Activated T-cell treated with anti-CD3 and anti-CD28 coated beads for 4 hours (primary cell): ENCODE measurements at regions not wholly inside any gene's neighbourhood (a gene's known extent, or its start where the extent isn't known, plus 50 kb on each side); places are given as distances from the start of the nearest gene placed in this dataset.
"Not testable (repeated sequence)": the region's sequence is repeated elsewhere in the genome, so short reads cannot be mapped to it uniquely, and the experiment has no call there.

ENCODE experiments used
- DNase-seq: peaks from one replicate; pipeline ENCODE4 v3.0.0-alpha.2; 2020

DNA sequence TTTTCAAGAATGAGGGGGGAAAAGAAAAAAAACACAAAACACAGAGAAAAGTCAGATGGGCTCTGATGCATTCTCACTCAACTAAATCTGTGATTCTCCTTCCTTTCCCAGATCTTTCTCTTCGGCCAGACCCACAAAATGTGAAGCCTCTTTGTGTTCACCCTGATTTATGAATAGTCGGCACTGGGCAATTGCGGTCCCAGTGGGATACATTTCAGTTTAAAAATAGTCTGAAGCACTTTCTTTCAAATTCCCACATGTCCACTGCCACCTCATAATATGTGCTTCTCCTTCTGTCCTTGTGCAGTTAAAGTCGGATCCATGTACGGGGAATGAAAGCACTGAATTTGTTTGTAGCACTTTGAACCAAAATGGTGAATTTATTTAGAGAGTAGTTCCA lies 995.4 kb upstream of the WWC1 start:
- no peak for DNase-seq

DNA sequence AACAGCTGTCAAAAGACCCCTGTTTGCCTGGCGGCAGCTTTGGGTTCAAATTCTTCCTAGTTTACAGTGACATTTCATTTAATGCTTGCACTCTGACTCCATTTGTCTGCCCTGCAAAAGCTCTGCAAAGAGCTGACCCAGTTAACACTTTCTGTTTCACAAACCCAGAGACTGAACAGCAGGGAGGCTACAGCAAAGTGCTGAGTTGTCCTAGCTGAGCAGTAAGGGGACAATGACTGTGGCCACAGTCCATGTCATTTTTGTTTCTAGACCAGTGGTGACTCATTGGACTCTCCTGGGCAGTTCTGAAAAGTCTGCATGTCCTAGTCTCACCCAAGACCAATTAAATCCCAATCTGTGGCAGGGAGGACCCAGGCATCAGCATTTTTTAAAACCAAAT lies 994.8 kb upstream of the WWC1 start:
- no peak for DNase-seq

DNA sequence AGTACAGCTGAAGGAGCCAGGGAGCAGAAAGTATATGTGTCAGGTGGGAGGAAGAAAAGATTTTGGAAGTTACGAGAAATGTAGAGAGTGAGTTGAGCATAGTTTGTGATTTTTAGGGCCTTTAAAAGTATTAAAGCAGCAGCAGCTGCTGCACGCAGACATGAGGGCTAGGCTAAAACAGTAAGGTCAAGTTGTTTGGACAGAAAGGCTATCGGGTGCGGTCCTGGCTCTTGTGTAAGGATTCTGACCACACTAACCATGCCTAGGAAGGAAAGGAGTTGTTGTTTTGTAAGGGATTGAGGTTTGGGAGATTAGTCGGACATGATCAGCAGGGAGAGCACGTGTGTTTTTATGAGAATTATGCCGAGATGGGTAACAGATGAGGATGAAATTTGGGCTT lies 991.6 kb upstream of the WWC1 start:
- not testable (repeated sequence) for DNase-seq

DNA sequence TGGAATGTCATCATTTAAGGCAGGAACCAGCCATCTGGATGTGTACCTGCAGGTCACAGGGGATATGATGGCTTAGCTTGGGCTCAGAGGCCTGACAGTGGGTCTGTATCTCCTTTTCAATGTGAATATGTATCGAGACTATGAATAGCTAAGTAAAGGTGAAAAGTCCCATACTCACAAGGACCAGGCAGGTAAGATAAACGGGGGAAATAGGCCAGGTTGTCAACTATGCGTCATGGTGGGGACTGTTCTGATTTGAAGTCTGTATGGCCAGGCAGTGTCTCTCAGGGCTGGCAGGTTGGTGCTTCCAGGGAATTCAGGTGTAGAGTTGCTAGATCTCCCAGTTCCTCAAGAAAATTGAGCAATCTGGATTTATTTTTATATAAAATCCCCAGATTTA lies 987.9 kb upstream of the WWC1 start:
- no peak for DNase-seq

DNA sequence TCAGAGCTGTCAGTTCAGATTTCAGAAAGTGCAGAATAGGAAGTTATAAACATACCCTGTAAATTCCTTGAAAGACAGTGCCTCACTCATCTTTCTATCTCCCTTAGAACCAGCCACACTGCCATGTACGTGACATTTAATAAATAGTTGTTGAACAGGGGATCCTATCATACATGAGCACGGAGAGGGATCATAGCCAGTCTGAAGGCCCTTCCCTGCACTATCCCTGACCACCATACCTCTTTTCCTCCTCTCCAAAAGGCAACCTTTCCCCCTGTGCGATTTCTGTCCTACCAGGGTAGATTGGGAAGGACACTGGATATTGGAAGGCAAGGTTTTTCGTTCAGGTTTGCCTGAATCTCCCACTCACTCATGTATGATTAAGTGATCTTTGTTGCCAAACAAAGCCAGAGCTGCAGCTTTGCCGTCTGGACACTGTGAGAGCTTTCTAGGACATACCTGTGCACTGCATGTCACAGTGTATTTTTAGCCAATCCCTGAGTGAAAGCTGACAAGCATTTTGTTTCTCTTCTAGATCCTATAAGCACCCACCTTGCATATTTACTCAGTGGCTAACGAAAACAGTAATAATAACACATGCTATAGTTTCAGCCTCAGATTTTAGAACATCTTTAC lies 986.5 kb upstream of the WWC1 start:
- DNase-seq: no peak

DNA sequence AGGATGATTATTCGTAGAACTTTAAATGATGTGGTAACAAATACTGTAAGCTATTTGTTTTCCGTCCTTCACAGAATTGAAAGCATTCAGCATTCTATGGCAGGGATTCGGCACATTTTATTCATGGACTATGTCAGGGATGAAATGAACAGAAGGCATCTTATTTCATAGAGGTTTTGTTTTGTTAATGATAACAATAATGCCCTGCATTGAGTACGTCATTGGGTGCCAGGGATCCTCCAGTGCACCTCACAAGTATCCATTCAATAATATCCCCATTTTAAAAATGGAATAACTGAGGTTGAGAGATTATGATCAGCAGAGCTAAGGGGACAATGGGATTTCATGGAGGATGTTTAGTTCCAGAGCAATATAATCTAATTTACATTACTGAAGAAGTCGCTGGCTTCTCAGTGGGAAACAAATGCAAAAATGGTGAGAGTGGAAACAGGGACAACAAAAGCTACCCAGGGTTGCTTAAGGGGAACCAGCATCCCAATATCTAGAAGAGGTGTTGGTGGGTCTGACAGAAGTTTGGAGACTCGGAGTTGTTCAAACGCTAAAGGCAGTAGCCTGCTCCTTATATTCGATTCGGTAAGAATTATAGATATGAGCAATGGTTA lies 985.7 kb upstream of the WWC1 start:
- no peak for DNase-seq

DNA sequence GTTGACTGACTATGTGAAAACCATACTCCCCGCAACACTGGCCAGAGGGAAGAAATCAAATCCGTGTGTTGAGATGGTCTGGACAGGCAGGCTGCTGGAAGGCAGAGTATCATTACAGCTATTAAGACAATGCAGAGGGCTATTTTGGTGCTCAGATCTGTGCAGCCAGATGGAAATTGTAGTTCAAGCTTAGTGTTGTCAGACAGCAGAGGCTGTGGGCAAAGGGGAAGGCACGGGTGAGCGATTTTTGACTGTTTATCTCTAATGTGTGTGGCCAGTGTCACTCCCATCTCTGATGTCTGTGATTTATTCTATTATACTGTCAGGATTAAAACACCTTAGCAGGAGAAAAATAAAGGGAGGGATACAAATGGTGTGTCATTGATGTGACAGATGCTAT lies 984.4 kb upstream of the WWC1 start:
- DNase-seq: no peak

DNA sequence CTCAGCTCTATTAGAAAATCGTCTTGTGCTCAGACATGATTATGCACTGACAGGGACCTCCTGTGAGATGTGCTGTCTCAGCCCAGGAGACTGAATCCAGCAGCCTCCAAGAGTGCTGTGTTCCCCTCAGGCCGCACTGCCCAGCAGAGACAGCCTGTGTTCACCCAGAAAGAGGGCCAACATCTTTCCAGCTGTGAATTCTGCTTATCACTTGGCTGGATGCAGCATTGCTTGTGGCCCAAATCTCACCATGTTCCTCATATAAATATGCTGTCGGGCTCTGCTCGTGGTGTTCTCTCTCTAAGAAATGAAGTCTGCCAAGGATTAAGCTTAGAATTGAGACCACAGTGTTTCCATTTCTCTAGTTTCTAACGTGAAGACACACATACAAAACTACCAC lies 983.0 kb upstream of the WWC1 start:
- no peak for DNase-seq

DNA sequence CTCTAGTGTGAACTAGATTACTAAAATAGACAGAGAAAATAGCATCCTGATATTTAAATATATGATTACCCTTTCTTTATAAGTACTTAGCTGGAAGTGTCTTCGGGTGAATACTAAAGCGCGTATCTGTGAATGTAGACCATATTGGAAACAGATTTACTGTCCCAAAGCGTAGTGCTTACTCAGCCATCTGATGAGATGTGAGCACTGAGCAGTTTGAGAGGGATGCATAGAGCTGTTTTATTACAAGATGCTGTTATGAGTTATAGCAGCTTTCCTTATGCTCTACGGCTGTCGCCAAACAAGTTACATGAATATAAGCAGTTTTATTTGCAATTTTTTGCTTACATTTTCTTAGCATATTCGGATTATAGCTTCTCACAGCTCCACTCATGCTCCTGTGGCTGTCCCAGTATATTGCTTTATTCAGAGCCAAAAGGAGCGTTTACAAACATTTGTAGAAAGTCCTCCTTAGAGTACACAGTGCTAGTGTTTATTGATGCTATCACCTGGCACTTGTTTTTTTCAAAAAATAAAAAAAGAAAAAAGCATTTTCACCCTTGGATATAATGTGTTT lies 981.4 kb upstream of the WWC1 start:
- DNase-seq: no peak

DNA sequence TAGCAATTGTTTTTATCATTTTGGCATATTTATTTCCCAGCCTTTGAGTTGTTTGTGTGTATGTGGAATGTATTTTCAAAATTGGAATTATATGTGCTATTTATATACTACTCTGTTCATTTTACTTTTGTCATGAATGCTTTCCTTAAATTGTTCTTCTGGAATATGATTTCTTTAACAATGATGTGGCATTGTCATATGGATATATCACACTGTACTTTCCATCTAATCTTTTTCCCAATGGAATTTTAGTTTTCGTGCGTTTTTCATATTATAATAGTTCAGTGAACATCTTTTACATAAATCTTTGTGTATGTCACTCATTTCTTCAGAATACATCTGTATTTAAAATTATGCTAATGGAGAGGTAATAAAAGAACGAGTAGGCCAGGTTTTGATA lies 980.1 kb upstream of the WWC1 start:
- DNase-seq: no peak

DNA sequence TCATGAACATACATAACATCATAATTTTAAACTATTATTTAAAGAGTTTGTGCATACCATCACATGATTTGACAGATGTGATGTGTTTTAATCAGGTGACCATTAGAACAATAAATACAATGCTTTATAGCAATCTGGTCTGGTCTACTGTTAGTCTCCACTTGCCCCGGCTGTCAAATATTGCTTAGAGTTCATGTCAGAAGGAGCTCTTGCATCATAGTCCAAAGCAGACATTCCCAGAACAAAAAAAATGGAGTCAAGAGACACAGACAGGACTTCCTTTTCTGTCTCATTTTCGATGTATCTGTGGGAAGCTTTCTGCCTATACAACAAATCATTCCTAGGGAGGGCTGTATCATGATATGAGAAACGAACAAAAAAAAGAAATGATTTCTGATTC lies 979.2 kb upstream of the WWC1 start:
- no peak for DNase-seq

DNA sequence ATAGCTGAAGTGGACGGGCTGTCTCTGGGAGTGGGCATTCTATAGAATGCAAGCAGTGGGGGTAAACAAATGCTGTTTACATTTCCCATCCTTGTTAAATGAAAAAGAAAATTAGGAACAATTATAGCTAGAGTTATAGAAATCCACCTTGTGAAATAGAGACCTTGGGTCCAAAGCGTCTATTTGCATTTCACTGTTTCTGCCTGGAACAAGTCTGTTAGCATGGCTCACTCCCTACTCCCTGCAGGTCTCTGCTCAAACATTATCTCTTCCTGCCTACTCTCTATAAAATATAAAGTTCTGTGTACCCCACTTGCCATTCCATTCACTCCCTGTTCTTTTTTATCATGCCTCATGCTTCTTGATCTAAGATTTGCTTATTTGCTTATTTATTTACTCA lies 975.7 kb upstream of the WWC1 start:
- no peak for DNase-seq

DNA sequence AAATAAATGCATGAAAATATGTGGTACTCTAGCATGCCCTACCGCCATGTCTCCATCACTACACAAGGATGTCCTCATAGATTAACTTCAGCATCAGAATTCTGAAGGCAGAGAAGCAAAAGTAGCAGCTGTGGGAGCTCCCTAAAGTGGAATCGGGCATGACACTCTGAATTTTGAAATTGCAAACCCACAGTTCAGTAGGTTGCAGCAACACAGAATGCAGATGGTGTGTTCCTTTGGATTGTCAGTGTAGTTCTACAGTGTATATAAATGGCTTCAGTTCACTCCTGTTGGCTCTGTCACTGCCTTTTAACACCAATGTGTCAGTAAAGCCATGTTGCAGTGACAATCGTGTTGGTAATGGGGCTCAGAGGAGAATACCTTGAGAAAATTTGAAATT lies 973.6 kb upstream of the WWC1 start:
- DNase-seq: no peak

DNA sequence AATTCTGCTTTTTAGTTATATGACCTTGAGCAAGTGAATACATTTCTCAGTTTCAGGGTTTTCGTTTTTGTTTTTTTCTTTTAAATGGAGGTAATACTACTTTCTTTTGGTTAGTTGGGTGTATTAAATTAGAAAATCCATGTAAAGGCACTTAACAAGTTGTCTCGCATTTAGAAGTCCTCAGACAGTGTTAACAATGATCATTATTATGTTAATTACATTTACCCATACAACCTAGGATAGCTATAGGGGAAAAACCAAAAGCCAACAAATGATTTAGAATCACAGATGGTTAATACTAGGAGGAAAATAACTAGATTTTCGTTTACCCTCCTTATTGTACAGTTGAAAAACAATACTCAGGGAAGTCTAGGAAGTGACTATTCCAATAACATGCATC lies 972.2 kb upstream of the WWC1 start:
- DNase-seq: no peak

DNA sequence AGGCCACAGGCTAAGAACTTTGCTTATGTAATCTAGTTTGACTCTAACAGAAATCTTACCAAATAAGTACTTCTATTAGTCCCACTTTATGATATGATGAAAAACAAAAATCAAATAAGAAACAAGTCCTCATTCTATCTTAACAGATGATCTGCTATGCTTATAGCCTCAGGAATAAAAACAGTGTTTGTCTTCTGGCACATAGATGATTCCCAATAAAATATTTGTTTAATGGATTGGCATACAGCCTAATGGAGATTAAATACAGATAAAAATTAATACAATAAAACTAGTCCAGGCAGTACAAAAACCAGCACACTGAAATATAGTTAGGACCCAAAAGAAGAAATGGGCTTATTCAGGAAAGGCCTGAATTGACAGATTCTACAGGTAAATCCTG lies 971.4 kb upstream of the WWC1 start:
- no peak for DNase-seq

DNA sequence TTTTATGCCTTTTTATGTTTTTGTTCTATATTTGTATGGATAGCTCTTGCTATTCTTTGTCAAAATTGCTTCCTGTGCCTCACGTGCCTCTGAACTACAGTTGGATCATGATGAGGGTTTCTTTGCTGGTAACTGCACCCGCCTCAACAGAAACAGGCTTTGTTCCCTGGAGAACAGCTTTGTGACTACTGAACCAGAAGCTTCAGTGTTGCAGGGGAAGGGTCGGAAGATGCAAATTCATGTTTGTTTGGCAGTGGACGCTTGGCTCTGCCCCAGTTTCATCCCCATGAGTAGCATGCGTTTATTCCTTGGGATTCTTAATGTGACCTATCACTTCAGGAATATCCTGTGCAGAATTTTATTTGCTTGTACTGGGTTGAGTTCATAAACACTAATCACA lies 959.1 kb upstream of the WWC1 start:
- no peak for DNase-seq

DNA sequence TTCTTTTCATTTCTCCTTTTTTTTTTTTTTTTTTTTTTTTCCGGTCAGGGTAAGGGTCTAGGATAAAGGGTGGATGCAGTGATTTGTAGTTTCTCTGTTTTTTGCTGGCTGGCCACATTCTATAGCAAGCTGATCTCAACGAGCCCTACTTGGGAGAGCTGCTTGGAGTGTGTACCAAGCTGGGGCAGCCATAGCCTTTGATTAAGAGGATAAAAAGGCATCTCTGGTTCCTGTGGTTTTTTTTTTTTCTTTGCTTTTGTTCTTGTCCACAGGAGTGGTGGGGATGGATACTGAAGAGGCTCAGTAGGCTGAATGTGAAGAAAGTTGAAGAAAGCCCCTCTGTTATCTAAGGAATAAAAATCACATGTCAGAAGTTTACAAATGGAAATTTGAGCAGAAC lies 955.3 kb upstream of the WWC1 start:
- DNase-seq: no peak

DNA sequence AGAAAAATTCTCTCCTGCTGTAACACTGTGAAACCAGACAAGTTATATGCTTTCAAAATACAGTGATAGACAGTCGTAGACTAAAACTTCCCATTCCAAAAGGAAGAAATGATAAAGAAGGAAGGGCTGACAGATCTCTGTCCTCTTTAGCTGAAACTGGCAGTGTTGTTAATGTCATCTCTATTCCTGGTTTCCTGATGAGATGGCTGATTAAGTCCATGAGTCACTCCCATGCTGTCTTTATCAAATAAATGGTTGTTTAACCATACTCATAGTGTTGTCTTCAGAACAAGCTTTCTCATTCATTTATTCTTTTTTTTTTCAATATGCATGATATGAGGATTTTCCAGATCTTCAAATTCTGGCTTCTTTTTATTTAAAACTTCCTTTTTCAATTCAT lies 952.2 kb upstream of the WWC1 start:
- DNase-seq: no peak

DNA sequence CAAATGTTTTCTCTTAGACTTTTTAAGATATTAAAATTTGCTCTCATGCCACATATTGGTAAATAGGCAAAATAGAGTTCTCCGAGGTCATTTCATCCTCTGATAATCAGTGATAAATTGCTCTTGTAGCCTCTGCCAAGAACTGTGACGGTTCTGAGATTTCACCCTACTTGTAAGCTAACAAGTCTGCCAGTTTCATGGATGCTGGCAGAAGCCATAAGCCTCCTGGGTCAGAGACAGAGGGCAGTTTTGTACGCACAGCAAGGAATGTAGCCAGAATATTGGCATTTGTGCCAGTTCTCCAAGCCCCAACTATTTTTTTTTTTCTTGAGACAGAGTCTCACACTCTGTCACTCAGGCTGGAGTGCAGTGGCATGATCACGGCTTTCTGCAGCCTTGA lies 945.0 kb upstream of the WWC1 start:
- no peak for DNase-seq

DNA sequence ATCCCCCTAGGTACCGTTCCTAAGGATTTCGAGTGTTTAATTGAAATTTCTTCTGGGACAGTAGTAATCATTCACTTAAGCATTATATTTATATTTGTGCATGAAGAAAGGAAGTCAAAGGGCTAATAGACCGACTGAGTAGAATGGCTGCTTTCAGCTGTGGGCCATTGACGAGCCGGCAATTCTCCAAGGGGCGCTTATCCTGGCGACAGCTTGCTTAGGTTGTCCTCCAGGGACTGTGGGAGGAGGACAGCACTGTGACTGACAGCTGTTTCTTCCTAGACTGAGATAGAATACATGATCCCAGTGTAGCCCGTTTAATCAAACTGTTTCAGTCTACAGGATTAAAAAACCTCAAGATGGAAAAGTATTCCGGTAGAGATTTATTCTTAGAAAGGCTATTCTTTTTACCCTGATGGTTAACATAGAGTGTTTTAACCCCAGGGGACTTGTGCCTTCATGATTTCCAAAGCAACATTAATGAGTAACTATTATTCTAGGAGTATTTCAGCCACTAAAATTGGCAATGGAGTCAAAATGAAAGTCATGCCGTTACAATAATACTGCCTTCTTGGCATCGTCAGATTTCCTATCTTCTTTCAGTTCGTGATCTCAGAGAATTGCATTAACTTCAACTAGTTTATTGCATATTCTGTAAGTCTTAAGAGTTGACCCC lies 943.1 kb upstream of the WWC1 start:
- DNase-seq: no peak

DNA sequence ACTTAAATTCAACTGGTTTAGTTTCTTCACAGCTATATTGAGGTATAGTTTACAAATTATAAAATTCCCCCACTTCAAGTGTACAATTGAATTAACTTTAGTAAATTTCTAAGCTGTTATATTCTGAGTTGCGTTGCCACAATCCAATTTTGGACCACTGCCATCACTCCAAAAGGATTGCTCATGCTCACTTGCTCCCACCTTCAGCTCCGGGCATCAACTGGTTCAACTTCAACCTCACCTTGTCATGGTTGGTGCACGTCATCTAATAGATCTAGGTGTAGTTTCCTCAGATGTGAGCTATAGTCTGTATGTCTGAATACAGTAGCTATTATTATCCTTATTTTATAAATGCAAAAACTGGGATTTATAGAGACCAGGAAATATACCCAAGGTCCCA lies 942.5 kb upstream of the WWC1 start:
- no peak for DNase-seq

DNA sequence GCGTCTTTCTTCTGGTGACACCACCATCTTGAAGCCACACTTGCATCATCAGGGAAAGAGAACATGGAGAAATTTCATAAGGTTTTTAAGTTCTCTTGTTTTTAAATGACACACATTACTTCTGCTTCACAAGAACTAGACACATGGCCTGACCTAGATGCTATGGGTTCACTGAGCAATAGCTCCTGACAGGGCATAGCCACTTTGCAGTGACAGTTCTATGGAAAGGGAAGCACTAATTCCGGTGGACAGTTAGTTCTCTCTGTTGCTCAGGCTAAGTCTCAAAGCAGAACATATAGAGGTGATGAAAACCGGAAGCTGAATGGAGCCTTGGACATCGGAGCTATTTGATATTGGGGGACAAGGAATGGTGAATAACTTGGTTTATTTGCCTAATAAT lies 940.1 kb upstream of the WWC1 start:
- DNase-seq: no peak

DNA sequence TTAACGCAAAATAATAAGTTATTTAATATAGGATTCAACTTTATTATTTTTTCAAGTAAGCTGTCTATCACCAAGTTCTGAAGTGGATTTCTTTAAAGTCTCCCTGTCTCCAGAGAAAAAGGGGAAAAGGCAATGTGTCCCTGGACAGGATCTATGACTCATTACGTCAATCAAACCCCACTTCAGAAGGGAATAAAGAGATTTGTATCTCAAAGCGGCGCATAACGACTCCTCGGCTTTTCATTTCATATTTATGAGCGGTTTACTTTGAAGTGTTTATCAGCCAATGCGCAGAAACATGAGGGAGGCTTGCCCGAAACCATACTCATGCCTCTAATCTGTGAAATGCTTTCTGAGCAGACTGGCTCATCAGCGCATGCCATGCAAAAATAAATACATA lies 938.6 kb upstream of the WWC1 start:
- DNase-seq: no peak

DNA sequence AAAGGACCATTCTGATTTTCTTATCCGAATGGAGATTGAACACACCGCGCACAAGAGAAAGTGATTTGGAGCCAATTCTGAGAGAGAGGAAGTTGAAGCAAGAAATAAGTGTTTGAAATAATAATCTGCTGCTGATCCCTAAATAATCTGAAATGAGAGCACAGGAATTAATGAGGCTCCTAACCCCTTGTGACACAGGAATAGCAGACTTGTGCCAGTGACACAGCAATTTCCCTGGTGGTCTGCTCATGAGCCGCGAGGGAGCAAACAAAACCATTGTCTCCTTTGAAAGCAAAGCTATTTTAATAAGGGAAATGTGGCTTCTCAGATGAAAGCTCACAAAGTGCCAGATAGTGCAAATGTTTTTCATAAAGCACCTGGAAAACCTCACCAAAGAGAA lies 936.1 kb upstream of the WWC1 start:
- no peak for DNase-seq

DNA sequence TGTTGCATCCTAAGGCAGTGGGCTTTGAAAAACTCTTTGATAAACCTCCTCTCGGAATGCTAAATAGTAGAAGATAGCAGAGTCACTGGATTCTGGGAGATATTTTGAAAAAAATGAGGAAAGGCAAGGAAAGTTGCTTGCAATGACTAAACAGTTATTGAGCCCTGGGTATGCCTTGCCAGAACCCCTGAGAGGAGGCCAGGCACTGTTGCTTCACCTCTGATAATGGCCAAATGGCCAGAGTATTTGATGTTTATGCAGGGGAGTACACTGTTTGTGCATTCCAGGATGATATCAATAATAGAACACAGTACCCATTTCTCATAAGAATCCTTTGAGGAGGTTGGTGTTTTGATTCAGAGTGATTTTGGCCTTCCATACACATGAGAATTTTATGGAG lies 935.1 kb upstream of the WWC1 start:
- no peak for DNase-seq
